A673 (cell line): ENCODE measurements at regions not wholly inside any gene's neighbourhood (a gene's known extent, or its start where the extent isn't known, plus 50 kb on each side); places are given as distances from the start of the nearest gene placed in this dataset.

Experiments used
- BruUV-seq: library from RNA; stranded (reverse); fragments of 400-500 nt; replicated peaks from 2 replicates; lab custom pipeline; 2021; lab: Mats Ljungman, UMichigan
- CTCF ChIA-PET: fragments of 300-600 bp; sonication (Branson Sonifier 250); formaldehyde crosslinking; loops from one replicate; lab custom pipeline; 2022; ENCODE audit warnings: antibody characterized with exemption; lab: Charles Lee
- POLR2A ChIA-PET: fragments of 300-600 bp; sonication (Branson Sonifier 250); formaldehyde crosslinking; loops from one replicate; lab custom pipeline; 2022; ENCODE audit warnings: antibody characterized with exemption; ENCODE audit not compliant: low non-redundant PET; lab: Charles Lee
- DNase-seq: peaks from one replicate; pipeline ENCODE4 v3.0.0-alpha.2; 2015; ENCODE audit warnings: low spot score
- H3K27ac ChIP-seq: fragments of 200-600 bp; sonication (generic); 2 replicates; pipeline ENCODE4 v1.5.1; 2016; ENCODE audit warnings: mixed run types, low read depth, mild to moderate bottlenecking, mixed read lengths, antibody characterized with exemption, low read length; ENCODE audit not compliant: poor library complexity, severe bottlenecking
- H3K27me3 ChIP-seq: fragments of 200-600 bp; sonication (generic); replicated peaks from 2 replicates; pipeline ENCODE4 v1.6.1; 2017; ENCODE audit warnings: mixed run types, low read depth, mild to moderate bottlenecking, mixed read lengths, antibody characterized with exemption, low read length; ENCODE audit not compliant: insufficient read depth, poor library complexity
- H3K36me3 ChIP-seq: fragments of 200-600 bp; sonication (generic); 2 replicates; pipeline ENCODE4 v1.6.1; 2016; ENCODE audit warnings: mixed run types, mild to moderate bottlenecking, mixed read lengths, antibody characterized with exemption, low read length; ENCODE audit not compliant: insufficient read depth, poor library complexity, severe bottlenecking
- H3K4me1 ChIP-seq: fragments of 200-600 bp; sonication (generic); 2 replicates; pipeline ENCODE4 v1.6.1; 2017; ENCODE audit warnings: mixed run types, mild to moderate bottlenecking, mixed read lengths, antibody characterized with exemption, low read length; ENCODE audit not compliant: insufficient read depth, poor library complexity, severe bottlenecking
- H3K4me3 ChIP-seq: fragments of 200-600 bp; sonication (generic); 2 replicates; pipeline ENCODE4 v1.5.1; 2016; ENCODE audit warnings: low read depth, mixed run types, mild to moderate bottlenecking, mixed read lengths, low read length; ENCODE audit not compliant: poor library complexity, severe bottlenecking
- H3K9me3 ChIP-seq: fragments of 200-600 bp; sonication (generic); 2 replicates; pipeline ENCODE4 v1.6.1; 2016; ENCODE audit warnings: mixed run types, low read depth, mild to moderate bottlenecking, mixed read lengths, antibody characterized with exemption, low read length; ENCODE audit not compliant: poor library complexity, severe bottlenecking
- CTCF ChIP-seq: fragments of 300-800, 200-600 bp; sonication (generic); conservative IDR thresholded peaks from 2 replicates; pipeline ENCODE4 v1.5.1; 2017; ENCODE audit warnings: low read depth, mild to moderate bottlenecking, antibody characterized with exemption, low read length, moderate library complexity, mixed read lengths
- EZH2 ChIP-seq: fragments of 200-600 bp; sonication (generic); IDR thresholded peaks from 2 replicates; pipeline ENCODE4 v1.6.1; 2017; ENCODE audit warnings: borderline replicate concordance, low read depth, mild to moderate bottlenecking, mixed read lengths, antibody characterized with exemption, low read length; ENCODE audit not compliant: poor library complexity, severe bottlenecking
- intact Hi-C: fragments of 100-400 bp; cut with micrococcal nuclease; formaldehyde crosslinking; loops from one replicate; pipeline ENCODE4 v1.10.0; 2022; ENCODE audit not compliant: unreplicated experiment

- Histone ChIP-seq H3K4me1 (no peaks in the 10 kb centered on the region), H3K27ac (no peak overlapping the region), H3K36me3 (no peaks in the 10 kb centered on the region), H3K9me3 (no peaks in the 10 kb centered on the region), H3K27me3 (peaks cover 10% of the 10 kb centered on the region), H3K4me3 (no peak overlapping the region)
- intact Hi-C loops = no loop called here
- no peak for TF ChIP-seq CTCF
- TF ChIP-seq EZH2 = no peak
- ChIA-PET CTCF (no interaction called here), POLR2A (no interaction called here)
- BruUV-seq = no TSS peak
- DNase-seq = no peak
These were observed 517.7 kb downstream of the METTL4 start for GRCh38 chr18:2053490-2054089.

GRCh38 chr18:2059336-2059735, 512.0 kb downstream of the METTL4 start:
- no peaks in the 10 kb centered on the region for H3K9me3 ChIP-seq
- H3K27me3 ChIP-seq = peaks cover 13% of the 10 kb centered on the region
- no peak overlapping the region for H3K4me3 ChIP-seq
- no TSS peak for BruUV-seq
- POLR2A ChIA-PET = no interaction called here
- TF ChIP-seq EZH2 (no peak), CTCF (no peak)
- intact Hi-C loops = no loop called here
- no peaks in the 10 kb centered on the region for H3K36me3 ChIP-seq
- H3K27ac ChIP-seq = no peak overlapping the region
- CTCF ChIA-PET = no interaction called here
- no peak for DNase-seq
- no peaks in the 10 kb centered on the region for H3K4me1 ChIP-seq

GRCh38 chr18:2060086-2060485, 511.2 kb downstream of the METTL4 start:
- Histone ChIP-seq H3K4me1 (no peaks in the 10 kb centered on the region), H3K9me3 (no peaks in the 10 kb centered on the region), H3K4me3 (no peak overlapping the region), H3K27ac (no peak overlapping the region), H3K36me3 (no peaks in the 10 kb centered on the region), H3K27me3 (peaks cover 8% of the 10 kb centered on the region)
- no TSS peak for BruUV-seq
- TF ChIP-seq EZH2 (no peak), CTCF (no peak)
- DNase-seq = no peak
- intact Hi-C loops = no loop called here
- ChIA-PET CTCF (no interaction called here), POLR2A (no interaction called here)
